ENCODE measurements at regions not wholly inside any gene's neighbourhood (a gene's known extent, or its start where the extent isn't known, plus 50 kb on each side); places are given as distances from the start of the nearest gene placed in this dataset.

- intact Hi-C loops (cut with micrococcal nuclease), result no loop called here
- H3K4me2 ChIP-seq (ENCODE audit: insufficient read depth, low read length), result no peak overlapping the region
- ChIA-PET POLR2A (no interaction called here), CTCF (no interaction called here)
- BruUV-seq (replicated peaks), result no TSS peak
- H4K20me1 ChIP-seq (replicated peaks; ENCODE audit: control insufficient read depth, extremely low read depth, insufficient read depth, low read length), result no peaks in the 10 kb centered on the region
- no peaks in the 10 kb centered on the region for H3K4me1 ChIP-seq (ENCODE audit: control insufficient read depth, extremely low read depth, insufficient read depth, low read length)
- DNase-seq (ENCODE audit: low read depth, low spot score) (no peak), FAIRE-seq (no peak)
- H3K27me3 ChIP-seq (ENCODE audit: control insufficient read depth in 2 of 2, insufficient read depth in 2 of 2, low read length in 2 of 2), result no peaks in the 10 kb centered on the region
- no peak overlapping the region for H3K9ac ChIP-seq (replicated peaks; ENCODE audit: extremely low read depth, insufficient read depth, low read length)
- H3K4me3 ChIP-seq (replicated peaks in 1 of 3; ENCODE audit: insufficient read depth in 1 of 3, low read depth in 1 of 3, low read length in 3 of 3), result no peak overlapping the region
- H3K79me2 ChIP-seq (ENCODE audit: control insufficient read depth, insufficient read depth, low read length), result no peaks in the 10 kb centered on the region
- H3K36me3 ChIP-seq (ENCODE audit: control insufficient read depth in 2 of 2, extremely low read depth in 1 of 2, insufficient read depth in 2 of 2, low read length in 2 of 2), result no peaks in the 10 kb centered on the region
- H2AFZ ChIP-seq (ENCODE audit: low read depth, low read length), result no peak overlapping the region
- peaks cover 2% of the 10 kb centered on the region for H3K9me3 ChIP-seq (replicated peaks; ENCODE audit: control insufficient read depth, insufficient read depth, low read length)
- no peaks in the 10 kb centered on the region for H3K9me1 ChIP-seq (replicated peaks; ENCODE audit: control insufficient read depth, extremely low read depth, insufficient read depth, low read length)
- TF ChIP-seq JUN (IDR thresholded peaks at IDR 0.05; ENCODE audit: borderline replicate concordance, insufficient read depth, insufficient read length, low read depth) (no peak), FOS (IDR thresholded peaks at IDR 0.05; ENCODE audit: borderline replicate concordance, insufficient read depth, low read length) (no peak), EZH2 (IDR thresholded peaks at IDR 0.05; ENCODE audit: borderline replicate concordance, low read depth, low read length, severe bottlenecking) (no peak), CTCF (IDR thresholded peaks at IDR 0.05; ENCODE audit: extremely low read depth in 1 of 2, insufficient read depth in 1 of 2, low read depth in 1 of 2, low read length in 2 of 2) (no peak), MYC (IDR thresholded peaks at IDR 0.05; ENCODE audit: low read depth, low read length) (no peak), GATA2 (IDR thresholded peaks at IDR 0.05; ENCODE audit: insufficient read depth, insufficient read length, low read depth, low read length) (no peak), POLR2AphosphoS5 (IDR thresholded peaks at IDR 0.05; ENCODE audit: insufficient read depth, low read depth, low read length) (no peak), POLR2A (IDR thresholded peaks at IDR 0.05; ENCODE audit: low read depth, low read length) (no peak), MAX (IDR thresholded peaks at IDR 0.05; ENCODE audit: insufficient read depth, insufficient read length) (no peak)
- dilution Hi-C loops (cut with MboI; ENCODE audit: extremely low pct_ligation_motif_present, low sequenced_read_pairs), result no loop called here
- H3K27ac ChIP-seq (ENCODE audit: insufficient read depth, low read depth, low read length), result no peak overlapping the region
Observed at GRCh38 chr7:156102267-156102666, 290.0 kb upstream of the SHH start.
